Rectal smooth muscle tissue (tissue), 1 donor: ENCODE measurements at regions not wholly inside any gene's neighbourhood (a gene's known extent, or its start where the extent isn't known, plus 50 kb on each side); places are given as distances from the start of the nearest gene placed in this dataset.
"Not testable (repeated sequence)": the region's sequence is repeated elsewhere in the genome, so short reads cannot be mapped to it uniquely, and the experiment has no call there.

ENCODE experiments used
- H3K27ac ChIP-seq: one replicate; pipeline ENCODE4 v1.7.0; 2013; ENCODE audit warnings: low read depth, low read length, inconsistent platforms
- H3K27me3 ChIP-seq: one replicate; pipeline ENCODE4 v1.7.0; 2013; ENCODE audit warnings: low read length; ENCODE audit not compliant: control insufficient read depth, insufficient read depth
- H3K36me3 ChIP-seq: one replicate; pipeline ENCODE4 v1.7.0; 2013; ENCODE audit warnings: low read length; ENCODE audit not compliant: control insufficient read depth, insufficient read depth
- H3K4me1 ChIP-seq: one replicate; pipeline ENCODE4 v1.7.0; 2013; ENCODE audit warnings: low read length; ENCODE audit not compliant: control insufficient read depth, insufficient read depth
- H3K4me3 ChIP-seq: one replicate; pipeline ENCODE4 v1.7.0; 2013; ENCODE audit warnings: low read length
- H3K9ac ChIP-seq: one replicate; pipeline ENCODE4 v1.7.0; 2013; ENCODE audit warnings: low read length

- H3K27me3 ChIP-seq = no peaks in the 10 kb centered on the region
- no peaks in the 10 kb centered on the region for H3K4me1 ChIP-seq
- no peaks in the 10 kb centered on the region for H3K36me3 ChIP-seq
- H3K4me3 ChIP-seq = no peak overlapping the region
- H3K9ac ChIP-seq = no peak overlapping the region
- no peak overlapping the region for H3K27ac ChIP-seq
Measured at GRCh38 chr5:96187309-96188027, 225.8 kb upstream of the ELL2 start.

- not testable (repeated sequence) for H3K4me1 ChIP-seq, H3K36me3 ChIP-seq, H3K4me3 ChIP-seq
Measured at GRCh38 chr5:96184510-96184909, 222.9 kb upstream of the ELL2 start.

GRCh38 chr5:96180684-96181435 lies 219.2 kb upstream of the ELL2 start:
- H3K4me1 ChIP-seq = no peaks in the 10 kb centered on the region
- no peak overlapping the region for H3K27ac ChIP-seq

More at GRCh38 chr5:96184510-96184909, 222.9 kb upstream of the ELL2 start:
- not testable (repeated sequence) for H3K27ac ChIP-seq, H3K9ac ChIP-seq, H3K27me3 ChIP-seq

GRCh38 chr5:96177303-96177869 lies 215.7 kb upstream of the ELL2 start:
- no peaks in the 10 kb centered on the region for H3K4me1 ChIP-seq
- H3K27me3 ChIP-seq = no peaks in the 10 kb centered on the region
- no peak overlapping the region for H3K27ac ChIP-seq
- H3K4me3 ChIP-seq = no peak overlapping the region
- H3K36me3 ChIP-seq = no peaks in the 10 kb centered on the region
- no peak overlapping the region for H3K9ac ChIP-seq

More at GRCh38 chr5:96180684-96181435, 219.2 kb upstream of the ELL2 start:
- no peaks in the 10 kb centered on the region for H3K27me3 ChIP-seq
- H3K36me3 ChIP-seq = no peaks in the 10 kb centered on the region
- H3K9ac ChIP-seq = no peak overlapping the region
- H3K4me3 ChIP-seq = no peak overlapping the region

- Histone ChIP-seq H3K4me3 (no peak overlapping the region), H3K4me1 (no peaks in the 10 kb centered on the region), H3K9ac (no peak overlapping the region), H3K27me3 (no peaks in the 10 kb centered on the region), H3K36me3 (no peaks in the 10 kb centered on the region), H3K27ac (no peak overlapping the region)
Measured at GRCh38 chr5:96176022-96176421, 214.4 kb upstream of the ELL2 start.

GRCh38 chr5:96175090-96175489 lies 213.4 kb upstream of the ELL2 start:
- H3K27ac ChIP-seq = no peak overlapping the region
- H3K36me3 ChIP-seq = no peaks in the 10 kb centered on the region
- H3K27me3 ChIP-seq = no peaks in the 10 kb centered on the region
- no peak overlapping the region for H3K9ac ChIP-seq
- no peaks in the 10 kb centered on the region for H3K4me1 ChIP-seq
- H3K4me3 ChIP-seq = no peak overlapping the region

GRCh38 chr5:96173366-96173765 lies 211.7 kb upstream of the ELL2 start:
- H3K4me1 ChIP-seq = no peaks in the 10 kb centered on the region

GRCh38 chr5:96172436-96172835 lies 210.8 kb upstream of the ELL2 start:
- Histone ChIP-seq H3K36me3 (no peaks in the 10 kb centered on the region), H3K4me3 (no peak overlapping the region), H3K27ac (no peak overlapping the region), H3K4me1 (no peaks in the 10 kb centered on the region), H3K27me3 (no peaks in the 10 kb centered on the region), H3K9ac (no peak overlapping the region)

More at GRCh38 chr5:96173366-96173765, 211.7 kb upstream of the ELL2 start:
- Histone ChIP-seq H3K9ac (no peak overlapping the region), H3K27ac (no peak overlapping the region), H3K4me3 (no peak overlapping the region), H3K36me3 (no peaks in the 10 kb centered on the region), H3K27me3 (no peaks in the 10 kb centered on the region)

- not testable (repeated sequence) for H3K36me3 ChIP-seq, H3K4me3 ChIP-seq, H3K27me3 ChIP-seq, H3K4me1 ChIP-seq, H3K9ac ChIP-seq, H3K27ac ChIP-seq
Measured at GRCh38 chr5:96171973-96172372, 210.3 kb upstream of the ELL2 start.

- not testable (repeated sequence) for H3K9ac ChIP-seq, H3K4me3 ChIP-seq, H3K27ac ChIP-seq, H3K4me1 ChIP-seq, H3K36me3 ChIP-seq, H3K27me3 ChIP-seq
Measured at GRCh38 chr5:96170481-96171125, 209.0 kb upstream of the ELL2 start.

GRCh38 chr5:96168833-96169232 lies 207.2 kb upstream of the ELL2 start:
- not testable (repeated sequence) for H3K27me3 ChIP-seq, H3K27ac ChIP-seq, H3K36me3 ChIP-seq, H3K9ac ChIP-seq, H3K4me3 ChIP-seq, H3K4me1 ChIP-seq

GRCh38 chr5:96159043-96159442 lies 197.4 kb upstream of the ELL2 start:
- H3K36me3 ChIP-seq = no peaks in the 10 kb centered on the region
- no peaks in the 10 kb centered on the region for H3K4me1 ChIP-seq
- no peak overlapping the region for H3K4me3 ChIP-seq
- no peaks in the 10 kb centered on the region for H3K27me3 ChIP-seq
- H3K27ac ChIP-seq = no peak overlapping the region
- no peak overlapping the region for H3K9ac ChIP-seq
